IMR-90 (cell line): ENCODE measurements at regions not wholly inside any gene's neighbourhood (a gene's known extent, or its start where the extent isn't known, plus 50 kb on each side); places are given as distances from the start of the nearest gene placed in this dataset.

Experiments used
- ATAC-seq: fragments of 200-7000 bp; cut with Tn5 transposase; 2 replicates; pipeline ENCODE4 v1.9.1; 2020; ENCODE audit warnings: low read depth, mild to moderate bottlenecking, moderate library complexity
- BruUV-seq: library from RNA; stranded (reverse); fragments of 400-500 nt; replicated peaks from 2 replicates; lab custom pipeline; 2021; lab: Mats Ljungman, UMichigan
- CTCF ChIA-PET: fragments of 300-600 bp; formaldehyde crosslinking; extraction: SDS; loops from one replicate; lab custom pipeline; 2021; ENCODE audit warnings: antibody characterized with exemption; lab: Yijun Ruan, JAX
- POLR2A ChIA-PET: fragments of 300-600 bp; sonication (Branson Sonifier 250); formaldehyde crosslinking; loops from one replicate; lab custom pipeline; 2022; ENCODE audit warnings: antibody characterized with exemption; ENCODE audit not compliant: unreplicated experiment; lab: Charles Lee
- DNase-seq: peaks from one replicate; pipeline ENCODE4 v3.0.0; 2013
- H2AFZ ChIP-seq: replicated peaks from 2 replicates; pipeline ENCODE3; 2013; ENCODE audit warnings: low read length, mild to moderate bottlenecking; ENCODE audit not compliant: poor library complexity
- H2AK5ac ChIP-seq: 2 replicates; pipeline ENCODE4 v1.6.1; 2013; ENCODE audit warnings: low read depth, low read length, inconsistent platforms
- H2AK9ac ChIP-seq: replicated peaks from 2 replicates; pipeline ENCODE3; 2013; ENCODE audit warnings: mild to moderate bottlenecking, low read depth, low read length, moderate library complexity; ENCODE audit not compliant: poor library complexity
- H2BK120ac ChIP-seq: 2 replicates; pipeline ENCODE4 v1.6.1; 2013; ENCODE audit warnings: low read depth, low read length, inconsistent platforms
- H2BK15ac ChIP-seq: 3 replicates; pipeline ENCODE4 v1.6.1; 2013; ENCODE audit warnings: low read depth, low read length, inconsistent platforms
- H2BK20ac ChIP-seq: 2 replicates; pipeline ENCODE4 v1.6.1; 2013; ENCODE audit warnings: low read depth, mild to moderate bottlenecking, inconsistent platforms, low read length, moderate library complexity
- H2BK5ac ChIP-seq: 2 replicates; pipeline ENCODE4 v1.6.1; 2013; ENCODE audit warnings: mild to moderate bottlenecking, low read depth, low read length, inconsistent platforms; ENCODE audit not compliant: poor library complexity, severe bottlenecking
- H3K14ac ChIP-seq: replicated peaks from 2 replicates; pipeline ENCODE4 v1.6.1; 2013; ENCODE audit warnings: low read depth, low read length, inconsistent platforms
- H3K18ac ChIP-seq: 2 replicates; pipeline ENCODE4 v1.6.1; 2013; ENCODE audit warnings: low read depth, low read length, control low read depth
- H3K23ac ChIP-seq: 2 replicates; pipeline ENCODE4 v1.6.1; 2013; ENCODE audit warnings: low read depth, low read length, inconsistent platforms
- H3K27ac ChIP-seq: 2 replicates; pipeline ENCODE4 v1.5.1; 2013; ENCODE audit warnings: mild to moderate bottlenecking, control low read depth, low read length; ENCODE audit not compliant: insufficient read depth
- H3K27me3 ChIP-seq: 2 replicates; pipeline ENCODE4 v1.6.1; 2013; ENCODE audit warnings: low read length; ENCODE audit not compliant: control insufficient read depth, insufficient read depth
- H3K36me3 ChIP-seq: 2 replicates; pipeline ENCODE4 v1.6.1; 2013; ENCODE audit warnings: low read length, mixed read lengths; ENCODE audit not compliant: control insufficient read depth, insufficient read depth
- H3K4ac ChIP-seq: 2 replicates; pipeline ENCODE4 v1.6.1; 2013; ENCODE audit warnings: low read depth, low read length, inconsistent platforms
- H3K4me1 ChIP-seq: 2 replicates; pipeline ENCODE4 v1.6.1; 2013; ENCODE audit warnings: low read length, mixed read lengths; ENCODE audit not compliant: control insufficient read depth, insufficient read depth
- H3K4me2 ChIP-seq: 2 replicates; pipeline ENCODE4 v1.6.1; 2013; ENCODE audit warnings: low read depth, mild to moderate bottlenecking, control low read depth, low read length, moderate library complexity
- H3K4me3 ChIP-seq: 2 replicates; pipeline ENCODE4 v1.5.1; 2013; ENCODE audit warnings: low read depth, mild to moderate bottlenecking, control low read depth, low read length, moderate library complexity; ENCODE audit not compliant: insufficient read depth
- H3K56ac ChIP-seq: 2 replicates; pipeline ENCODE4 v1.6.1; 2013; ENCODE audit warnings: low read length, inconsistent platforms; ENCODE audit not compliant: insufficient read depth; ENCODE audit errors: extremely low read depth
- H3K79me1 ChIP-seq, 2 experiments: 2 replicates each; pipeline ENCODE4 v1.6.1; 2013; ENCODE audit warnings: low read length in 2 of 2, inconsistent platforms in 1 of 2, low read depth in 1 of 2
- H3K9ac ChIP-seq: 2 replicates; pipeline ENCODE4 v1.6.1; 2013; ENCODE audit warnings: low read depth, low read length, control low read depth
- H3K9me1 ChIP-seq: 2 replicates; pipeline ENCODE4 v1.6.1; 2013; ENCODE audit warnings: low read length, inconsistent platforms; ENCODE audit not compliant: insufficient read depth
- H3K9me3 ChIP-seq: 2 replicates; pipeline ENCODE4 v1.6.1; 2013; ENCODE audit warnings: low read length; ENCODE audit not compliant: control insufficient read depth, insufficient read depth
- H4K20me1 ChIP-seq: 2 replicates; pipeline ENCODE4 v1.6.1; 2013; ENCODE audit warnings: low read length, inconsistent platforms; ENCODE audit not compliant: insufficient read depth
- H4K5ac ChIP-seq: 2 replicates; pipeline ENCODE4 v1.6.1; 2013; ENCODE audit warnings: mild to moderate bottlenecking, low read depth, low read length, control low read depth
- H4K8ac ChIP-seq, 2 experiments: 2 replicates each; pipeline ENCODE4 v1.6.1; 2013; ENCODE audit warnings: low read depth in 2 of 2, low read length in 2 of 2, control low read depth in 1 of 2, inconsistent platforms in 1 of 2
- H4K91ac ChIP-seq: 2 replicates; pipeline ENCODE4 v1.6.1; 2013; ENCODE audit warnings: low read depth, low read length, inconsistent platforms; ENCODE audit not compliant: insufficient read depth
- BHLHE40 ChIP-seq: fragments of 150-350 bp; IDR thresholded peaks from 2 replicates; pipeline ENCODE4 v1.6.1; 2016; ENCODE audit warnings: mild to moderate bottlenecking, low read depth, low read length
- CEBPB ChIP-seq: IDR thresholded peaks from 2 replicates; pipeline ENCODE4 v1.6.1; 2012; ENCODE audit warnings: low read depth, low read length, improper control_type of control experiment
- CHD1 ChIP-seq: IDR thresholded peaks from 2 replicates; pipeline ENCODE4 v1.6.1; 2012; ENCODE audit warnings: low read depth, low read length, improper control_type of control experiment
- CTCF ChIP-seq: conservative IDR thresholded peaks from 2 replicates; pipeline ENCODE4 v1.5.1; 2012; ENCODE audit warnings: mild to moderate bottlenecking, low read depth, low read length, improper control_type of control experiment
- FOS ChIP-seq: fragments of 150-350 bp; IDR thresholded peaks from 2 replicates; pipeline ENCODE4 v1.6.1; 2016; ENCODE audit warnings: low read depth, low read length
- MAFK ChIP-seq: IDR thresholded peaks from 2 replicates; pipeline ENCODE4 v1.6.1; 2012; ENCODE audit warnings: low read depth, low read length, improper control_type of control experiment
- MAZ ChIP-seq: IDR thresholded peaks from 2 replicates; pipeline ENCODE4 v1.6.1; 2012; ENCODE audit warnings: low read depth, mild to moderate bottlenecking, low read length, improper control_type of control experiment, moderate library complexity, borderline replicate concordance
- MXI1 ChIP-seq: IDR thresholded peaks from 2 replicates; pipeline ENCODE4 v1.6.1; 2012; ENCODE audit warnings: low read depth, mild to moderate bottlenecking, low read length, moderate library complexity, borderline replicate concordance
- NFE2L2 ChIP-seq: fragments of 150-350 bp; IDR thresholded peaks from 2 replicates; pipeline ENCODE4 v1.6.1; 2016; ENCODE audit warnings: low read depth, mild to moderate bottlenecking, low read length
- POLR2A ChIP-seq: IDR thresholded peaks from 2 replicates; pipeline ENCODE4 v1.6.1; 2012; ENCODE audit warnings: mild to moderate bottlenecking, low read depth, low read length
- RAD21 ChIP-seq: IDR thresholded peaks from 2 replicates; pipeline ENCODE4 v1.6.1; 2012; ENCODE audit warnings: low read length, improper control_type of control experiment
- RCOR1 ChIP-seq: IDR thresholded peaks from 2 replicates; pipeline ENCODE4 v1.6.1; 2012; ENCODE audit warnings: mild to moderate bottlenecking, low read length, improper control_type of control experiment; ENCODE audit not compliant: insufficient replicate concordance
- RFX5 ChIP-seq: IDR thresholded peaks from 2 replicates; pipeline ENCODE4 v1.8.0; 2012; ENCODE audit warnings: low read depth, mild to moderate bottlenecking, low read length, moderate library complexity
- SMC3 ChIP-seq: fragments of 150-350 bp; IDR thresholded peaks from 2 replicates; pipeline ENCODE4 v1.6.1; 2016; ENCODE audit warnings: low read depth, mild to moderate bottlenecking, antibody characterized with exemption, low read length, moderate library complexity
- USF2 ChIP-seq: fragments of 150-350 bp; IDR thresholded peaks from 2 replicates; pipeline ENCODE4 v1.6.1; 2017; ENCODE audit warnings: mild to moderate bottlenecking, antibody characterized with exemption, low read length, low read depth
- WGBS, 2 experiments: methylation state at CpG; one replicate each; pipeline versions ENCODE4 v1.1.5 to v1.1.7; 2013; ENCODE audit warnings: missing lambda C conversion rate in 2 of 2; ENCODE audit not compliant: insufficient read length in 1 of 2; ENCODE audit errors: extremely low coverage in 2 of 2; 5-methylcytosine and 5-hydroxymethylcytosine counted together
- dilution Hi-C: fragments of 300-500 bp; cut with HindIII; formaldehyde crosslinking; loops from one replicate; pipeline ENCODE4 v1.14.3; 2018; ENCODE audit warnings: low sequenced_read_pairs; ENCODE audit not compliant: unreplicated experiment
- in situ Hi-C: fragments of 300-500 bp; cut with MboI; formaldehyde crosslinking; loops from 3 replicates; pipeline ENCODE4 v1.14.3; 2019; ENCODE audit warnings: low sequenced_read_pairs, inconsistent platforms, mixed read lengths
- intact Hi-C: fragments of 100-400 bp; cut with micrococcal nuclease; formaldehyde crosslinking; loops from 2 replicates; pipeline ENCODE4 v1.10.0; 2022
- TF ChIP-seq, protein P1 (sequence below): fragments of 150-350 bp; IDR thresholded peaks from 2 replicates; pipeline ENCODE4 v1.6.1; 2016; ENCODE audit warnings: low read depth, mild to moderate bottlenecking, low read length, moderate library complexity, borderline replicate concordance

DNA sequence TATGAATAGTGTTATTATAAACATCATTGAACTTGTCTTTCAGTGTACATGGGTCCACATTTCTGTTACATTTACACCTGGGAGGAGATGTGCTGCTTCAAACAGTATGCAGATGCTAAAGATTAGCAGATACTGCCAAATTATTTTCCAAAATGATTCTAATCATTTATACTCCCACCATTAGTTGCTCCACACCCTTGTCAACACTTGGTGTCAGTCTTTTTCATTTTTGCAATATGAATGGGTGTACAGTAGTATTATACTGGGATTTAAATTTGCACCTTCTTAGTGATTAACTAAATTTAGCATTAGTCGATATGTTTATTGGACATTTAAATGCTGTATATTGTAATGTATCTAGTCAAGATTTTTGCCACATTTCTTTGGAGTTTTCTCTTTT lies 131.6 kb upstream of the GRID2 start:
- WGBS, 2 experiments: no CpG with 5 or more reads among the region's 1 CpG
- Histone ChIP-seq H3K14ac (no peak overlapping the region), H2BK15ac (no peak overlapping the region), H2BK5ac (no peak overlapping the region), H2BK20ac (no peak overlapping the region), H2AK5ac (no peak overlapping the region), H3K27me3 (no peaks in the 10 kb centered on the region; the same call in 1 of the 2 replicates), H4K20me1 (no peaks in the 10 kb centered on the region), H3K27ac (no peak overlapping the region), H2AFZ (no peak overlapping the region), H3K56ac (no peak overlapping the region), H3K9me1 (no peaks in the 10 kb centered on the region), H2BK120ac (no peak overlapping the region), H4K5ac (no peak overlapping the region), H3K23ac (no peak overlapping the region), H3K18ac (no peak overlapping the region), H3K4me1 (no peaks in the 10 kb centered on the region), H3K4ac (no peak overlapping the region), H3K36me3 (no peaks in the 10 kb centered on the region), H3K4me2 (no peak overlapping the region), H4K8ac (no peak overlapping the region), H3K4me3 (no peak overlapping the region), H4K91ac (no peak overlapping the region), H3K9me3 (no peaks in the 10 kb centered on the region), H3K9ac (no peak overlapping the region), H2AK9ac (no peak overlapping the region), H3K79me1 (no peaks in the 10 kb centered on the region)
- DNase-seq: no peak
- dilution Hi-C loops (no loop called here), in situ Hi-C loops (no loop called here), intact Hi-C loops (loop anchor here (2.0 to 5.0 kb wide), 3 partner anchors 125 to 1855 kb away; no protein-coding TSS in a partner anchor)
- TF ChIP-seq CTCF: peak; percentile 46
- TF ChIP-seq BHLHE40: no peak
- TF ChIP-seq USF2: no peak
- no peak for TF ChIP-seq NFE2L2
- TF ChIP-seq MAFK: no peak
- no peak for TF ChIP-seq POLR2A
- no peak for TF ChIP-seq MXI1
- no peak for TF ChIP-seq MAZ
- no peak for TF ChIP-seq CHD1
- TF ChIP-seq RAD21: peak; percentile 50
- no peak for TF ChIP-seq RCOR1
- no peak for TF ChIP-seq CEBPB
- TF ChIP-seq SMC3: peak; percentile 50
- TF ChIP-seq, protein P1, sequence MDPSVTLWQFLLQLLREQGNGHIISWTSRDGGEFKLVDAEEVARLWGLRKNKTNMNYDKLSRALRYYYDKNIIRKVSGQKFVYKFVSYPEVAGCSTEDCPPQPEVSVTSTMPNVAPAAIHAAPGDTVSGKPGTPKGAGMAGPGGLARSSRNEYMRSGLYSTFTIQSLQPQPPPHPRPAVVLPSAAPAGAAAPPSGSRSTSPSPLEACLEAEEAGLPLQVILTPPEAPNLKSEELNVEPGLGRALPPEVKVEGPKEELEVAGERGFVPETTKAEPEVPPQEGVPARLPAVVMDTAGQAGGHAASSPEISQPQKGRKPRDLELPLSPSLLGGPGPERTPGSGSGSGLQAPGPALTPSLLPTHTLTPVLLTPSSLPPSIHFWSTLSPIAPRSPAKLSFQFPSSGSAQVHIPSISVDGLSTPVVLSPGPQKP: no peak
- no peak for TF ChIP-seq FOS
- no peak for TF ChIP-seq RFX5
- CTCF ChIA-PET: no interaction called here
- BruUV-seq: no TSS peak
- peak; percentile 48; the same call in 1 of the 2 replicates for ATAC-seq
- POLR2A ChIA-PET: no interaction called here
